GM23338 (cell line): ENCODE measurements at regions not wholly inside any gene's neighbourhood (a gene's known extent, or its start where the extent isn't known, plus 50 kb on each side); places are given as distances from the start of the nearest gene placed in this dataset.

Source experiments
- ATAC-seq: fragments of 200-7000 bp; cut with Tn5 transposase; 3 replicates; pipeline ENCODE4 v1.9.1; 2020
- DNase-seq: peaks from one replicate; pipeline ENCODE4 v3.0.0-alpha.2; 2015; ENCODE audit warnings: low spot score
- H2AFZ ChIP-seq: fragments of 200-600 bp; sonication (generic); 2 replicates; pipeline ENCODE4 v1.8.0; 2016; ENCODE audit warnings: antibody characterized with exemption, mild to moderate bottlenecking, moderate library complexity
- H3F3A ChIP-seq: fragments of 200-600 bp; sonication (generic); replicated peaks from 2 replicates; pipeline ENCODE4 v1.8.0; 2017; ENCODE audit warnings: antibody characterized with exemption, mixed run types, low read depth
- H3K27ac ChIP-seq: fragments of 200-600 bp; sonication (generic); 2 replicates; pipeline ENCODE4 v1.6.1; 2016; ENCODE audit warnings: low read depth
- H3K27me3 ChIP-seq: fragments of 200-600 bp; sonication (generic); 2 replicates; pipeline ENCODE4 v1.8.0; 2016; ENCODE audit warnings: mild to moderate bottlenecking, mixed run types, moderate library complexity; ENCODE audit not compliant: insufficient read depth
- H3K36me3 ChIP-seq: fragments of 200-600 bp; sonication (generic); 2 replicates; pipeline ENCODE4 v1.8.0; 2016; ENCODE audit warnings: mild to moderate bottlenecking; ENCODE audit not compliant: insufficient read depth
- H3K4me1 ChIP-seq: fragments of 200-600 bp; sonication (generic); 2 replicates; pipeline ENCODE4 v1.8.0; 2016; ENCODE audit warnings: mild to moderate bottlenecking, moderate library complexity; ENCODE audit not compliant: insufficient read depth
- H3K4me2 ChIP-seq: fragments of 200-600 bp; sonication (generic); 2 replicates; pipeline ENCODE4 v1.7.1; 2017; ENCODE audit warnings: mixed run types
- H3K4me3 ChIP-seq: fragments of 200-600 bp; sonication (generic); 2 replicates; pipeline ENCODE4 v1.6.1; 2016; ENCODE audit warnings: mixed run types
- H3K79me2 ChIP-seq: fragments of 200-600 bp; sonication (generic); replicated peaks from 2 replicates; pipeline ENCODE4 v1.8.0; 2017; ENCODE audit warnings: mild to moderate bottlenecking; ENCODE audit not compliant: insufficient read depth
- H3K9me2 ChIP-seq: fragments of 200-600 bp; sonication (generic); 2 replicates; pipeline ENCODE4 v1.8.0; 2017; ENCODE audit not compliant: insufficient read depth
- H4K20me1 ChIP-seq: fragments of 200-600 bp; sonication (generic); replicated peaks from 2 replicates; pipeline ENCODE4 v1.8.0; 2017; ENCODE audit warnings: mild to moderate bottlenecking; ENCODE audit not compliant: insufficient read depth
- H3K27ac Mint-ChIP-seq: 2 replicates; pipeline ENCODE4 v1.8.0; 2020; ENCODE audit warnings: inconsistent platforms, mild to moderate bottlenecking, moderate library complexity, mixed read lengths
- H3K27me3 Mint-ChIP-seq: 3 replicates; pipeline ENCODE4 v1.8.0; 2022; ENCODE audit warnings: low read depth, mild to moderate bottlenecking, moderate library complexity, mixed read lengths, inconsistent platforms; ENCODE audit not compliant: insufficient read depth, poor library complexity
- H3K36me3 Mint-ChIP-seq: 3 replicates; pipeline ENCODE4 v1.8.0; 2021; ENCODE audit warnings: low read depth, mild to moderate bottlenecking, inconsistent platforms, moderate library complexity, mixed read lengths
- H3K4me1 Mint-ChIP-seq: 3 replicates; pipeline ENCODE4 v1.8.0; 2020; ENCODE audit warnings: mild to moderate bottlenecking, inconsistent platforms, mixed read lengths
- H3K4me3 Mint-ChIP-seq: 3 replicates; pipeline ENCODE4 v1.8.0; 2021; ENCODE audit warnings: moderate library complexity, mild to moderate bottlenecking, inconsistent platforms, mixed read lengths
- H3K9me3 Mint-ChIP-seq: 3 replicates; pipeline ENCODE4 v1.8.0; 2020; ENCODE audit warnings: moderate library complexity, mild to moderate bottlenecking, inconsistent platforms, mixed read lengths
- CREB1 ChIP-seq: fragments of 250-450 bp; sonication (Bioruptor Pico); IDR thresholded peaks from 2 replicates; pipeline ENCODE4 v1.5.0; 2020; ENCODE audit warnings: low read depth, mild to moderate bottlenecking, moderate library complexity
- EZH2 ChIP-seq: fragments of 200-600 bp; sonication (generic); IDR thresholded peaks from one replicate; pipeline ENCODE4 v1.8.0; 2017; ENCODE audit warnings: antibody characterized with exemption, mild to moderate bottlenecking, low read depth; ENCODE audit not compliant: unreplicated experiment
- EZH2phosphoT487 ChIP-seq: fragments of 200-600 bp; sonication (generic); IDR thresholded peaks from one replicate; pipeline ENCODE4 v1.8.1; 2018; ENCODE audit warnings: antibody characterized with exemption; ENCODE audit not compliant: unreplicated experiment
- JUNB ChIP-seq: IDR thresholded peaks from one replicate; pipeline ENCODE4 v1.6.1; 2016; ENCODE audit warnings: antibody characterized with exemption; ENCODE audit not compliant: unreplicated experiment
- NANOG ChIP-seq: IDR thresholded peaks from 2 replicates; pipeline ENCODE4 v1.6.1; 2016; ENCODE audit warnings: antibody characterized with exemption, borderline replicate concordance
- POLR2AphosphoS5 ChIP-seq: IDR thresholded peaks from 2 replicates; pipeline ENCODE4 v1.6.1; 2016; ENCODE audit warnings: antibody characterized with exemption, low read depth
- STAT1 ChIP-seq: IDR thresholded peaks from one replicate; pipeline ENCODE4 v1.6.1; 2016; ENCODE audit warnings: antibody characterized with exemption; ENCODE audit not compliant: unreplicated experiment
- ZNF114 ChIP-seq: fragments of 250-450 bp; sonication (Bioruptor Pico); IDR thresholded peaks from 2 replicates; pipeline ENCODE4 v1.5.0; 2020; ENCODE audit warnings: mild to moderate bottlenecking, moderate library complexity
- ZNF331 ChIP-seq: fragments of 250-450 bp; sonication (Bioruptor Pico); IDR thresholded peaks from 2 replicates; pipeline ENCODE4 v1.5.0; 2020; ENCODE audit warnings: low read depth, mild to moderate bottlenecking, moderate library complexity
- TF ChIP-seq, protein P1 (sequence below): fragments of 250-450 bp; sonication (Bioruptor Pico); IDR thresholded peaks from 2 replicates; pipeline ENCODE4 v1.5.0; 2020; ENCODE audit warnings: mild to moderate bottlenecking, moderate library complexity
- TF ChIP-seq, protein P2 (sequence below): IDR thresholded peaks from 2 replicates; pipeline ENCODE4 v1.6.1; 2016; ENCODE audit warnings: antibody characterized with exemption
- TF ChIP-seq, protein P3 (sequence below): IDR thresholded peaks from one replicate; pipeline ENCODE4 v1.6.1; 2018; ENCODE audit warnings: antibody characterized with exemption; ENCODE audit not compliant: unreplicated experiment
- TF ChIP-seq, protein P4 (sequence below), 2 experiments: fragments of 200-600 bp in 1 of 2; sonication (generic) in 1 of 2; conservative IDR thresholded peaks; 2 replicates each; pipeline versions ENCODE4 v1.5.1 to v1.6.1; 2016 to 2017; ENCODE audit warnings: antibody characterized with exemption in 2 of 2, low read depth in 2 of 2, mild to moderate bottlenecking in 2 of 2, moderate library complexity in 1 of 2

DNA sequence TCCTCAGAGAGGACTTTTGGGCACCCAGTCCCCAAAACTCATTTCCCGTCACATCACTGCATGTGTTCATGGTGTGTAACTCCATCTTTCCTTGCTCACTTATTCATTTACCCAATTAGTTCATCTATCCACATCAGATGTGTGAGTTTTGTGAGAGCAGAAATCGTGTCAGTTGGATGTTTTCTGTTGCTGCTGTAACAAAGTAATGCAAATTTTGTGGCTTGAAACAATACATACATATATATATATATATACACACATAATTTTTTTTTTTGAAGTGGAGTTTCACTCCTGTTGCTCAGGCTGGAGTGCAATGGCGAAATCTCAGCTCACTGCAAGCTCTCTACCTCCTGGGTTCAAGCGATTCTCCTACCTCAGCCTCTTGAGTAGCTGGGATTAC, 70.5 kb upstream of the BOD1 start:
- no peak for ATAC-seq
- Histone ChIP-seq H3F3A (no peaks in the 10 kb centered on the region), H3K79me2 (no peaks in the 10 kb centered on the region), H3K27ac (no peak overlapping the region), H3K4me1 (peaks cover 9% of the 10 kb centered on the region), H2AFZ (no peak overlapping the region), H3K27me3 (no peaks in the 10 kb centered on the region), H3K36me3 (no peaks in the 10 kb centered on the region), H3K4me3 (no peak overlapping the region), H4K20me1 (no peaks in the 10 kb centered on the region), H3K4me2 (no peak overlapping the region), H3K9me2 (peaks cover 1% of the 10 kb centered on the region; the same call in 1 of the 2 replicates)
- H3K36me3 Mint-ChIP-seq, result peaks cover 10% of the 10 kb centered on the region
- H3K4me3 Mint-ChIP-seq, result no peak overlapping the region
- no peak overlapping the region for H3K27ac Mint-ChIP-seq
- peaks cover 6% of the 10 kb centered on the region; the same call in 2 of the 3 replicates for H3K9me3 Mint-ChIP-seq
- H3K27me3 Mint-ChIP-seq, result peaks cover 3% of the 10 kb centered on the region
- no peak for DNase-seq
- TF ChIP-seq CREB1 (no peak), POLR2AphosphoS5 (no peak), JUNB (no peak), NANOG (no peak), STAT1 (no peak), ZNF331 (CRISPR knock-in tag) (no peak), ZNF114 (CRISPR knock-in tag) (no peak), EZH2 (no peak), EZH2phosphoT487 (no peak)
- TF ChIP-seq, protein P1, sequence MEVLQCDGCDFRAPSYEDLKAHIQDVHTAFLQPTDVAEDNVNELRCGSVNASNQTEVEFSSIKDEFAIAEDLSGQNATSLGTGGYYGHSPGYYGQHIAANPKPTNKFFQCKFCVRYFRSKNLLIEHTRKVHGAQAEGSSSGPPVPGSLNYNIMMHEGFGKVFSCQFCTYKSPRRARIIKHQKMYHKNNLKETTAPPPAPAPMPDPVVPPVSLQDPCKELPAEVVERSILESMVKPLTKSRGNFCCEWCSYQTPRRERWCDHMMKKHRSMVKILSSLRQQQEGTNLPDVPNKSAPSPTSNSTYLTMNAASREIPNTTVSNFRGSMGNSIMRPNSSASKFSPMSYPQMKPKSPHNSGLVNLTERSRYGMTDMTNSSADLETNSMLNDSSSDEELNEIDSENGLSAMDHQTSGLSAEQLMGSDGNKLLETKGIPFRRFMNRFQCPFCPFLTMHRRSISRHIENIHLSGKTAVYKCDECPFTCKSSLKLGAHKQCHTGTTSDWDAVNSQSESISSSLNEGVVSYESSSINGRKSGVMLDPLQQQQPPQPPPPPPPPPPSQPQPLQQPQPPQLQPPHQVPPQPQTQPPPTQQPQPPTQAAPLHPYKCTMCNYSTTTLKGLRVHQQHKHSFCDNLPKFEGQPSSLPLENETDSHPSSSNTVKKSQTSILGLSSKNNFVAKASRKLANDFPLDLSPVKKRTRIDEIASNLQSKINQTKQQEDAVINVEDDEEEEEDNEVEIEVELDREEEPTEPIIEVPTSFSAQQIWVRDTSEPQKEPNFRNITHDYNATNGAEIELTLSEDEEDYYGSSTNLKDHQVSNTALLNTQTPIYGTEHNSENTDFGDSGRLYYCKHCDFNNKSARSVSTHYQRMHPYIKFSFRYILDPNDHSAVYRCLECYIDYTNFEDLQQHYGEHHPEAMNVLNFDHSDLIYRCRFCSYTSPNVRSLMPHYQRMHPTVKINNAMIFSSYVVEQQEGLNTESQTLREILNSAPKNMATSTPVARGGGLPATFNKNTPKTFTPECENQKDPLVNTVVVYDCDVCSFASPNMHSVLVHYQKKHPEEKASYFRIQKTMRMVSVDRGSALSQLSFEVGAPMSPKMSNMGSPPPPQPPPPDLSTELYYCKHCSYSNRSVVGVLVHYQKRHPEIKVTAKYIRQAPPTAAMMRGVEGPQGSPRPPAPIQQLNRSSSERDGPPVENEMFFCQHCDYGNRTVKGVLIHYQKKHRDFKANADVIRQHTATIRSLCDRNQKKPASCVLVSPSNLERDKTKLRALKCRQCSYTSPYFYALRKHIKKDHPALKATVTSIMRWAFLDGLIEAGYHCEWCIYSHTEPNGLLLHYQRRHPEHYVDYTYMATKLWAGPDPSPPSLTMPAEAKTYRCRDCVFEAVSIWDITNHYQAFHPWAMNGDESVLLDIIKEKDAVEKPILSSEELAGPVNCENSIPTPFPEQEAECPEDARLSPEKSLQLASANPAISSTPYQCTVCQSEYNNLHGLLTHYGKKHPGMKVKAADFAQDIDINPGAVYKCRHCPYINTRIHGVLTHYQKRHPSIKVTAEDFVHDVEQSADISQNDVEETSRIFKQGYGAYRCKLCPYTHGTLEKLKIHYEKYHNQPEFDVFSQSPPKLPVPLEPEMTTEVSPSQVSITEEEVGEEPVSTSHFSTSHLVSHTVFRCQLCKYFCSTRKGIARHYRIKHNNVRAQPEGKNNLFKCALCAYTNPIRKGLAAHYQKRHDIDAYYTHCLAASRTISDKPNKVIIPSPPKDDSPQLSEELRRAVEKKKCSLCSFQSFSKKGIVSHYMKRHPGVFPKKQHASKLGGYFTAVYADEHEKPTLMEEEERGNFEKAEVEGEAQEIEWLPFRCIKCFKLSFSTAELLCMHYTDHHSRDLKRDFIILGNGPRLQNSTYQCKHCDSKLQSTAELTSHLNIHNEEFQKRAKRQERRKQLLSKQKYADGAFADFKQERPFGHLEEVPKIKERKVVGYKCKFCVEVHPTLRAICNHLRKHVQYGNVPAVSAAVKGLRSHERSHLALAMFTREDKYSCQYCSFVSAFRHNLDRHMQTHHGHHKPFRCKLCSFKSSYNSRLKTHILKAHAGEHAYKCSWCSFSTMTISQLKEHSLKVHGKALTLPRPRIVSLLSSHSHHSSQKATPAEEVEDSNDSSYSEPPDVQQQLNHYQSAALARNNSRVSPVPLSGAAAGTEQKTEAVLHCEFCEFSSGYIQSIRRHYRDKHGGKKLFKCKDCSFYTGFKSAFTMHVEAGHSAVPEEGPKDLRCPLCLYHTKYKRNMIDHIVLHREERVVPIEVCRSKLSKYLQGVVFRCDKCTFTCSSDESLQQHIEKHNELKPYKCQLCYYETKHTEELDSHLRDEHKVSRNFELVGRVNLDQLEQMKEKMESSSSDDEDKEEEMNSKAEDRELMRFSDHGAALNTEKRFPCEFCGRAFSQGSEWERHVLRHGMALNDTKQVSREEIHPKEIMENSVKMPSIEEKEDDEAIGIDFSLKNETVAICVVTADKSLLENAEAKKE (CRISPR knock-in tag), result no peak
- TF ChIP-seq, protein P2, sequence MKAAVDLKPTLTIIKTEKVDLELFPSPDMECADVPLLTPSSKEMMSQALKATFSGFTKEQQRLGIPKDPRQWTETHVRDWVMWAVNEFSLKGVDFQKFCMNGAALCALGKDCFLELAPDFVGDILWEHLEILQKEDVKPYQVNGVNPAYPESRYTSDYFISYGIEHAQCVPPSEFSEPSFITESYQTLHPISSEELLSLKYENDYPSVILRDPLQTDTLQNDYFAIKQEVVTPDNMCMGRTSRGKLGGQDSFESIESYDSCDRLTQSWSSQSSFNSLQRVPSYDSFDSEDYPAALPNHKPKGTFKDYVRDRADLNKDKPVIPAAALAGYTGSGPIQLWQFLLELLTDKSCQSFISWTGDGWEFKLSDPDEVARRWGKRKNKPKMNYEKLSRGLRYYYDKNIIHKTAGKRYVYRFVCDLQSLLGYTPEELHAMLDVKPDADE, result no peak
- TF ChIP-seq, protein P3, sequence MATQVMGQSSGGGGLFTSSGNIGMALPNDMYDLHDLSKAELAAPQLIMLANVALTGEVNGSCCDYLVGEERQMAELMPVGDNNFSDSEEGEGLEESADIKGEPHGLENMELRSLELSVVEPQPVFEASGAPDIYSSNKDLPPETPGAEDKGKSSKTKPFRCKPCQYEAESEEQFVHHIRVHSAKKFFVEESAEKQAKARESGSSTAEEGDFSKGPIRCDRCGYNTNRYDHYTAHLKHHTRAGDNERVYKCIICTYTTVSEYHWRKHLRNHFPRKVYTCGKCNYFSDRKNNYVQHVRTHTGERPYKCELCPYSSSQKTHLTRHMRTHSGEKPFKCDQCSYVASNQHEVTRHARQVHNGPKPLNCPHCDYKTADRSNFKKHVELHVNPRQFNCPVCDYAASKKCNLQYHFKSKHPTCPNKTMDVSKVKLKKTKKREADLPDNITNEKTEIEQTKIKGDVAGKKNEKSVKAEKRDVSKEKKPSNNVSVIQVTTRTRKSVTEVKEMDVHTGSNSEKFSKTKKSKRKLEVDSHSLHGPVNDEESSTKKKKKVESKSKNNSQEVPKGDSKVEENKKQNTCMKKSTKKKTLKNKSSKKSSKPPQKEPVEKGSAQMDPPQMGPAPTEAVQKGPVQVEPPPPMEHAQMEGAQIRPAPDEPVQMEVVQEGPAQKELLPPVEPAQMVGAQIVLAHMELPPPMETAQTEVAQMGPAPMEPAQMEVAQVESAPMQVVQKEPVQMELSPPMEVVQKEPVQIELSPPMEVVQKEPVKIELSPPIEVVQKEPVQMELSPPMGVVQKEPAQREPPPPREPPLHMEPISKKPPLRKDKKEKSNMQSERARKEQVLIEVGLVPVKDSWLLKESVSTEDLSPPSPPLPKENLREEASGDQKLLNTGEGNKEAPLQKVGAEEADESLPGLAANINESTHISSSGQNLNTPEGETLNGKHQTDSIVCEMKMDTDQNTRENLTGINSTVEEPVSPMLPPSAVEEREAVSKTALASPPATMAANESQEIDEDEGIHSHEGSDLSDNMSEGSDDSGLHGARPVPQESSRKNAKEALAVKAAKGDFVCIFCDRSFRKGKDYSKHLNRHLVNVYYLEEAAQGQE, result no peak
- TF ChIP-seq, protein P4, sequence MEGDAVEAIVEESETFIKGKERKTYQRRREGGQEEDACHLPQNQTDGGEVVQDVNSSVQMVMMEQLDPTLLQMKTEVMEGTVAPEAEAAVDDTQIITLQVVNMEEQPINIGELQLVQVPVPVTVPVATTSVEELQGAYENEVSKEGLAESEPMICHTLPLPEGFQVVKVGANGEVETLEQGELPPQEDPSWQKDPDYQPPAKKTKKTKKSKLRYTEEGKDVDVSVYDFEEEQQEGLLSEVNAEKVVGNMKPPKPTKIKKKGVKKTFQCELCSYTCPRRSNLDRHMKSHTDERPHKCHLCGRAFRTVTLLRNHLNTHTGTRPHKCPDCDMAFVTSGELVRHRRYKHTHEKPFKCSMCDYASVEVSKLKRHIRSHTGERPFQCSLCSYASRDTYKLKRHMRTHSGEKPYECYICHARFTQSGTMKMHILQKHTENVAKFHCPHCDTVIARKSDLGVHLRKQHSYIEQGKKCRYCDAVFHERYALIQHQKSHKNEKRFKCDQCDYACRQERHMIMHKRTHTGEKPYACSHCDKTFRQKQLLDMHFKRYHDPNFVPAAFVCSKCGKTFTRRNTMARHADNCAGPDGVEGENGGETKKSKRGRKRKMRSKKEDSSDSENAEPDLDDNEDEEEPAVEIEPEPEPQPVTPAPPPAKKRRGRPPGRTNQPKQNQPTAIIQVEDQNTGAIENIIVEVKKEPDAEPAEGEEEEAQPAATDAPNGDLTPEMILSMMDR (conservative IDR thresholded peaks at IDR 0.05; ENCODE audit: low read depth in 2 of 2), result no peak
- peaks cover 21% of the 10 kb centered on the region for H3K4me1 Mint-ChIP-seq
